ENCODE measurements at regions not wholly inside any gene's neighbourhood (a gene's known extent, or its start where the extent isn't known, plus 50 kb on each side); places are given as distances from the start of the nearest gene placed in this dataset.

DNA sequence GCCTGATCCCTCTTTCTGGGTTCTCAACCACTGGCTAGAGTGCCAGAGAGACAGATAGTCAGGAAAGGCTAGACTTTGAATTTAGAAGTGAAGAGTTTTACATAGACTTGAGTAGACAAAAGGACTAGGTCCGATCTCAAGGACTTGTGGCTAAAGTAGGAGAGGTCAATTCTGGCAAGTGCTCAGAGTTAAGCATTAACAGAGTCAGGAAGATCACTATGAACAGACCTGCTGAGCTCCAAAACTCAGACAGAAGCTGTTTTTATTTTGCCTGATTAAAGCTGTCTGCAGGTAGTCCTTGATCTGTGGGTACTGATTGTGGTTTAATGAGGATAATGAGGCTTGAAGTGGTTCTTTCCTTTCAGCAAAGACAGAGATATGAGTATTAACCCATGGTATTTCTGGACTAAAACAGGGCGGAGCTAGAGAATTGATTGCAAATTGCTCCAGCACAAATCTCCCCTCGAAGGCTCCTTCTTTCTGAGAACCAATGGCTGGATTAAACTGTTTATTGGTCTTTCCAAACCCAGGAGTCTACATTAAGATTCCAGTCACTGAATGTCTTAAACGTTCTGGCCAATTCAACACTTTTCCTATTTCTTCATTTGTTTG, 423.2 kb downstream of the IPMK start:
- in situ Hi-C loops (cut with MboI) (no loop called here), intact Hi-C loops (cut with micrococcal nuclease; ENCODE audit: unreplicated experiment) (loop anchor here (10.0 kb wide), 1 partner anchor 500 kb away; no protein-coding TSS in a partner anchor)
- Histone ChIP-seq H3K4me2 (ENCODE audit: control insufficient read depth, insufficient read depth) (no peak overlapping the region), H4K20me1 (ENCODE audit: control insufficient read depth, insufficient read depth) (no peaks in the 10 kb centered on the region), H3K27ac (ENCODE audit: control insufficient read depth, insufficient read depth) (no peak overlapping the region), H2AFZ (ENCODE audit: control insufficient read depth, low read depth, low read length) (no peak overlapping the region), H3K36me3 (ENCODE audit: control insufficient read depth in 2 of 2, insufficient read depth in 2 of 2, low read length in 1 of 2) (no peaks in the 10 kb centered on the region), H3K79me2 (ENCODE audit: control insufficient read depth, insufficient read depth, low read length) (no peaks in the 10 kb centered on the region), H3K27me3 (replicated peaks in 1 of 2; ENCODE audit: control insufficient read depth in 2 of 2, insufficient read depth in 2 of 2, low read length in 1 of 2) (no peaks in the 10 kb centered on the region), H3K9me3 (replicated peaks; ENCODE audit: control insufficient read depth, insufficient read depth, low read length) (no peaks in the 10 kb centered on the region), H3K9ac (ENCODE audit: control insufficient read depth, insufficient read depth, low read length) (no peak overlapping the region), H3K4me3 (no peak overlapping the region), H3K4me1 (ENCODE audit: control insufficient read depth, insufficient read depth, low read length) (no peaks in the 10 kb centered on the region)
- SMC1A ChIA-PET (ENCODE audit: uncharacterized antibody, unreplicated experiment) = no interaction called here
- CTCF ChIA-PET = no interaction called here
- no peak for FAIRE-seq
- no TSS peak for BruUV-seq (replicated peaks)
- POLR2A ChIA-PET = no interaction called here
- no peak for DNase-seq (ENCODE audit: low read depth, low spot score)
- RAD21 ChIA-PET (ENCODE audit: unreplicated experiment) = no interaction called here
- ATAC-seq = no peak
- 3% methylated on average over 4 of the region's 4 CpGs for WGBS (ENCODE audit: insufficient coverage, insufficient replicate concordance, low lambda C conversion rate, missing lambda C conversion rate)
- no peak for TF ChIP-seq TCF12 (IDR thresholded peaks at IDR 0.05; ENCODE audit: low read depth, low read length)
- TF ChIP-seq RAD21 (IDR thresholded peaks at IDR 0.05; ENCODE audit: insufficient read depth, low read depth, low read length) = no peak
- no peak for TF ChIP-seq ZNF384 (IDR thresholded peaks at IDR 0.05; ENCODE audit: borderline replicate concordance, low read depth, low read length)
- no peak for TF ChIP-seq GATAD2B (conservative IDR thresholded peaks at IDR 0.05; ENCODE audit: low read depth)
- no peak for TF ChIP-seq SIX5 (IDR thresholded peaks at IDR 0.05; ENCODE audit: low read depth, low read length, severe bottlenecking)
- TF ChIP-seq PML (IDR thresholded peaks at IDR 0.05; ENCODE audit: low read length) = no peak
- TF ChIP-seq, protein P1, sequence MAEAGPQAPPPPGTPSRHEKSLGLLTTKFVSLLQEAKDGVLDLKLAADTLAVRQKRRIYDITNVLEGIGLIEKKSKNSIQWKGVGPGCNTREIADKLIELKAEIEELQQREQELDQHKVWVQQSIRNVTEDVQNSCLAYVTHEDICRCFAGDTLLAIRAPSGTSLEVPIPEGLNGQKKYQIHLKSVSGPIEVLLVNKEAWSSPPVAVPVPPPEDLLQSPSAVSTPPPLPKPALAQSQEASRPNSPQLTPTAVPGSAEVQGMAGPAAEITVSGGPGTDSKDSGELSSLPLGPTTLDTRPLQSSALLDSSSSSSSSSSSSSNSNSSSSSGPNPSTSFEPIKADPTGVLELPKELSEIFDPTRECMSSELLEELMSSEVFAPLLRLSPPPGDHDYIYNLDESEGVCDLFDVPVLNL (IDR thresholded peaks at IDR 0.05; ENCODE audit: low read depth, low read length) = no peak
- TF ChIP-seq, protein P2, sequence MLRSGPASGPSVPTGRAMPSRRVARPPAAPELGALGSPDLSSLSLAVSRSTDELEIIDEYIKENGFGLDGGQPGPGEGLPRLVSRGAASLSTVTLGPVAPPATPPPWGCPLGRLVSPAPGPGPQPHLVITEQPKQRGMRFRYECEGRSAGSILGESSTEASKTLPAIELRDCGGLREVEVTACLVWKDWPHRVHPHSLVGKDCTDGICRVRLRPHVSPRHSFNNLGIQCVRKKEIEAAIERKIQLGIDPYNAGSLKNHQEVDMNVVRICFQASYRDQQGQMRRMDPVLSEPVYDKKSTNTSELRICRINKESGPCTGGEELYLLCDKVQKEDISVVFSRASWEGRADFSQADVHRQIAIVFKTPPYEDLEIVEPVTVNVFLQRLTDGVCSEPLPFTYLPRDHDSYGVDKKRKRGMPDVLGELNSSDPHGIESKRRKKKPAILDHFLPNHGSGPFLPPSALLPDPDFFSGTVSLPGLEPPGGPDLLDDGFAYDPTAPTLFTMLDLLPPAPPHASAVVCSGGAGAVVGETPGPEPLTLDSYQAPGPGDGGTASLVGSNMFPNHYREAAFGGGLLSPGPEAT (IDR thresholded peaks at IDR 0.05; ENCODE audit: low read depth) = no peak
- no peak for TF ChIP-seq PAX5 (IDR thresholded peaks at IDR 0.05; ENCODE audit: borderline replicate concordance, low read depth, low read length)
- TF ChIP-seq POU2F2 (IDR thresholded peaks at IDR 0.05; ENCODE audit: borderline replicate concordance, low read depth, low read length) = no peak
- TF ChIP-seq KAT2A (conservative IDR thresholded peaks at IDR 0.05; ENCODE audit: control insufficient read depth, low read depth, low read length) = no peak
- no peak for TF ChIP-seq CBX3 (IDR thresholded peaks at IDR 0.05; ENCODE audit: borderline replicate concordance, low read depth)
- TF ChIP-seq, protein P3, sequence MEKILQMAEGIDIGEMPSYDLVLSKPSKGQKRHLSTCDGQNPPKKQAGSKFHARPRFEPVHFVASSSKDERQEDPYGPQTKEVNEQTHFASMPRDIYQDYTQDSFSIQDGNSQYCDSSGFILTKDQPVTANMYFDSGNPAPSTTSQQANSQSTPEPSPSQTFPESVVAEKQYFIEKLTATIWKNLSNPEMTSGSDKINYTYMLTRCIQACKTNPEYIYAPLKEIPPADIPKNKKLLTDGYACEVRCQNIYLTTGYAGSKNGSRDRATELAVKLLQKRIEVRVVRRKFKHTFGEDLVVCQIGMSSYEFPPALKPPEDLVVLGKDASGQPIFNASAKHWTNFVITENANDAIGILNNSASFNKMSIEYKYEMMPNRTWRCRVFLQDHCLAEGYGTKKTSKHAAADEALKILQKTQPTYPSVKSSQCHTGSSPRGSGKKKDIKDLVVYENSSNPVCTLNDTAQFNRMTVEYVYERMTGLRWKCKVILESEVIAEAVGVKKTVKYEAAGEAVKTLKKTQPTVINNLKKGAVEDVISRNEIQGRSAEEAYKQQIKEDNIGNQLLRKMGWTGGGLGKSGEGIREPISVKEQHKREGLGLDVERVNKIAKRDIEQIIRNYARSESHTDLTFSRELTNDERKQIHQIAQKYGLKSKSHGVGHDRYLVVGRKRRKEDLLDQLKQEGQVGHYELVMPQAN (conservative IDR thresholded peaks at IDR 0.05) = no peak
- TF ChIP-seq, protein P4, sequence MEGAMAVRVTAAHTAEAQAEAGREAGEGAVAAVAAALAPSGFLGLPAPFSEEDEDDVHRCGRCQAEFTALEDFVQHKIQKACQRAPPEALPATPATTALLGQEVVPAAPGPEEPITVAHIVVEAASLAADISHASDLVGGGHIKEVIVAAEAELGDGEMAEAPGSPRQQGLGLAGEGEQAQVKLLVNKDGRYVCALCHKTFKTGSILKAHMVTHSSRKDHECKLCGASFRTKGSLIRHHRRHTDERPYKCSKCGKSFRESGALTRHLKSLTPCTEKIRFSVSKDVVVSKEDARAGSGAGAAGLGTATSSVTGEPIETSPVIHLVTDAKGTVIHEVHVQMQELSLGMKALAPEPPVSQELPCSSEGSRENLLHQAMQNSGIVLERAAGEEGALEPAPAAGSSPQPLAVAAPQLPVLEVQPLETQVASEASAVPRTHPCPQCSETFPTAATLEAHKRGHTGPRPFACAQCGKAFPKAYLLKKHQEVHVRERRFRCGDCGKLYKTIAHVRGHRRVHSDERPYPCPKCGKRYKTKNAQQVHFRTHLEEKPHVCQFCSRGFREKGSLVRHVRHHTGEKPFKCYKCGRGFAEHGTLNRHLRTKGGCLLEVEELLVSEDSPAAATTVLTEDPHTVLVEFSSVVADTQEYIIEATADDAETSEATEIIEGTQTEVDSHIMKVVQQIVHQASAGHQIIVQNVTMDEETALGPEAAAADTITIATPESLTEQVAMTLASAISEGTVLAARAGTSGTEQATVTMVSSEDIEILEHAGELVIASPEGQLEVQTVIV (IDR thresholded peaks at IDR 0.05; ENCODE audit: borderline replicate concordance, partially characterized antibody) = no peak
- TF ChIP-seq, protein P5, sequence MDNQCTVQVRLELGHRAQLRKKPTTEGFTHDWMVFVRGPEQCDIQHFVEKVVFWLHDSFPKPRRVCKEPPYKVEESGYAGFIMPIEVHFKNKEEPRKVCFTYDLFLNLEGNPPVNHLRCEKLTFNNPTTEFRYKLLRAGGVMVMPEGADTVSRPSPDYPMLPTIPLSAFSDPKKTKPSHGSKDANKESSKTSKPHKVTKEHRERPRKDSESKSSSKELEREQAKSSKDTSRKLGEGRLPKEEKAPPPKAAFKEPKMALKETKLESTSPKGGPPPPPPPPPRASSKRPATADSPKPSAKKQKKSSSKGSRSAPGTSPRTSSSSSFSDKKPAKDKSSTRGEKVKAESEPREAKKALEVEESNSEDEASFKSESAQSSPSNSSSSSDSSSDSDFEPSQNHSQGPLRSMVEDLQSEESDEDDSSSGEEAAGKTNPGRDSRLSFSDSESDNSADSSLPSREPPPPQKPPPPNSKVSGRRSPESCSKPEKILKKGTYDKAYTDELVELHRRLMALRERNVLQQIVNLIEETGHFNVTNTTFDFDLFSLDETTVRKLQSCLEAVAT (IDR thresholded peaks at IDR 0.05) = no peak

Measured in GM12878 (cell line).